H1 (cell line): ENCODE measurements at regions not wholly inside any gene's neighbourhood (a gene's known extent, or its start where the extent isn't known, plus 50 kb on each side); places are given as distances from the start of the nearest gene placed in this dataset.

Experiments
- CTCF ChIA-PET: fragments of 300-600 bp; sonication (Branson Sonifier 250); formaldehyde crosslinking; loops from one replicate; lab custom pipeline; 2021; ENCODE audit not compliant: partially characterized antibody; lab: Charles Lee
- POLR2A ChIA-PET: fragments of 300-600 bp; sonication (Branson Sonifier 250); formaldehyde crosslinking; loops from one replicate; lab custom pipeline; 2021; ENCODE audit warnings: inconsistent platforms; ENCODE audit not compliant: partially characterized antibody; lab: Charles Lee
- DNase-seq, 2 experiments: peaks; one replicate each; pipeline versions ENCODE4 v3.0.0 to v3.0.0-alpha.2; 2010 to 2022; ENCODE audit warnings: low spot score in 2 of 2, low read depth in 1 of 2, mixed read lengths in 1 of 2
- FAIRE-seq: peaks from 2 replicates; lab custom pipeline; 2011; peaks lifted over from hg19 to GRCh38; lab: Jason Lieb, UNC
- H2AFZ ChIP-seq: 2 replicates; pipeline ENCODE4 v1.8.1; 2012; ENCODE audit warnings: low read length, inconsistent platforms
- H2AK5ac ChIP-seq: 2 replicates; pipeline ENCODE4 v1.6.1; 2013; ENCODE audit warnings: low read depth, low read length
- H2BK120ac ChIP-seq: replicated peaks from 2 replicates; pipeline ENCODE3; 2013; ENCODE audit warnings: low read depth, low read length, inconsistent platforms
- H2BK12ac ChIP-seq: 2 replicates; pipeline ENCODE4 v1.6.1; 2013; ENCODE audit warnings: low read depth, low read length
- H2BK15ac ChIP-seq: 2 replicates; pipeline ENCODE4 v1.6.1; 2013; ENCODE audit warnings: low read length
- H2BK20ac ChIP-seq: 2 replicates; pipeline ENCODE4 v1.6.1; 2013; ENCODE audit warnings: low read length
- H2BK5ac ChIP-seq: 2 replicates; pipeline ENCODE4 v1.6.1; 2013; ENCODE audit warnings: low read depth, low read length
- H3K14ac ChIP-seq: 2 replicates; pipeline ENCODE4 v1.6.1; 2013; ENCODE audit warnings: inconsistent platforms; ENCODE audit not compliant: insufficient read length
- H3K18ac ChIP-seq: 2 replicates; pipeline ENCODE4 v1.6.1; 2013; ENCODE audit warnings: low read length; ENCODE audit errors: extremely low read depth
- H3K23ac ChIP-seq: 2 replicates; pipeline ENCODE4 v1.6.1; 2013; ENCODE audit warnings: inconsistent platforms; ENCODE audit not compliant: insufficient read length
- H3K23me2 ChIP-seq: 2 replicates; pipeline ENCODE4 v1.6.1; 2013; ENCODE audit warnings: low read depth, low read length
- H3K27ac ChIP-seq: 2 replicates; pipeline ENCODE4 v1.6.1; 2011; ENCODE audit warnings: low read depth, low read length, inconsistent platforms
- H3K27me3 ChIP-seq, 4 experiments: replicated peaks in 1 of 4; 1 replicate in 1 of 4; 2 replicates in 3 of 4; pipeline versions ENCODE4 v1.6.1 to v1.8.1; 2011 to 2013; ENCODE audit warnings: low read length in 3 of 4, mild to moderate bottlenecking in 3 of 4, inconsistent platforms in 2 of 4, mixed read lengths in 2 of 4, moderate library complexity in 1 of 4; ENCODE audit not compliant: control insufficient read depth in 3 of 4, insufficient read depth in 3 of 4; ENCODE audit errors: extremely low read depth in 1 of 4
- H3K36me3 ChIP-seq, 4 experiments: 2 replicates each; pipeline versions ENCODE4 v1.6.1 to v1.8.1; 2011 to 2013; ENCODE audit warnings: mild to moderate bottlenecking in 4 of 4, low read length in 3 of 4, moderate library complexity in 2 of 4, control low read depth in 1 of 4, inconsistent platforms in 1 of 4; ENCODE audit not compliant: insufficient read depth in 4 of 4, control insufficient read depth in 2 of 4
- H3K4ac ChIP-seq: replicated peaks from 2 replicates; pipeline ENCODE3; 2013; ENCODE audit warnings: low read length, low read depth, mixed read lengths, inconsistent platforms; ENCODE audit not compliant: insufficient read length
- H3K4me1 ChIP-seq, 4 experiments: replicated peaks in 1 of 4; 1 replicate in 1 of 4; 2 replicates in 3 of 4; pipeline versions ENCODE4 v1.6.1 to v1.8.1; 2011 to 2013; ENCODE audit warnings: low read length in 3 of 4, inconsistent platforms in 2 of 4, mixed read lengths in 1 of 4; ENCODE audit not compliant: insufficient read depth in 4 of 4, control insufficient read depth in 3 of 4
- H3K4me2 ChIP-seq, 2 experiments: 2 replicates each; pipeline versions ENCODE4 v1.6.1 to v1.8.1; 2011 to 2013; ENCODE audit warnings: low read depth in 2 of 2, low read length in 2 of 2, control low read depth in 1 of 2, inconsistent platforms in 1 of 2, mild to moderate bottlenecking in 1 of 2; ENCODE audit not compliant: insufficient read depth in 1 of 2
- H3K4me3 ChIP-seq, 4 experiments: fragments of 200-600, 300-600 bp in 1 of 4; sonication (generic), shearing (Covaris generic), sonication (Bioruptor Twin) in 1 of 4; 2 replicates each; pipeline versions ENCODE4 v1.5.1 to v1.8.1; 2011 to 2016; ENCODE audit warnings: low read length in 4 of 4, low read depth in 3 of 4, control low read depth in 2 of 4, inconsistent platforms in 2 of 4, mild to moderate bottlenecking in 2 of 4, mixed read lengths in 1 of 4, moderate library complexity in 1 of 4; ENCODE audit not compliant: insufficient read depth in 2 of 4; ENCODE audit errors: extremely low read depth in 1 of 4
- H3K56ac ChIP-seq: replicated peaks from 2 replicates; pipeline ENCODE3; 2013; ENCODE audit warnings: low read depth, mild to moderate bottlenecking, mixed read lengths, low read length, inconsistent platforms; ENCODE audit not compliant: insufficient read length
- H3K79me1 ChIP-seq: 2 replicates; pipeline ENCODE4 v1.6.1; 2013; ENCODE audit warnings: low read depth, low read length, control low read depth
- H3K79me2 ChIP-seq, 2 experiments: 2 replicates each; pipeline versions ENCODE4 v1.6.1 to v1.8.1; 2012 to 2013; ENCODE audit warnings: low read length in 2 of 2, mild to moderate bottlenecking in 2 of 2, inconsistent platforms in 1 of 2; ENCODE audit not compliant: insufficient read depth in 2 of 2, control insufficient read depth in 1 of 2
- H3K9ac ChIP-seq, 4 experiments: replicated peaks in 1 of 4; 1 replicate in 1 of 4; 2 replicates in 3 of 4; pipeline versions ENCODE4 v1.6.1 to v1.8.1; 2011 to 2013; ENCODE audit warnings: low read depth in 3 of 4, low read length in 3 of 4, control low read depth in 2 of 4, mild to moderate bottlenecking in 2 of 4, moderate library complexity in 2 of 4, inconsistent platforms in 1 of 4; ENCODE audit errors: extremely low read depth in 1 of 4
- H3K9me3 ChIP-seq, 2 experiments: 2 replicates each; pipeline versions ENCODE4 v1.6.1 to v1.8.1; 2012 to 2013; ENCODE audit warnings: mild to moderate bottlenecking in 2 of 2, moderate library complexity in 2 of 2, control low read depth in 1 of 2, inconsistent platforms in 1 of 2, low read depth in 1 of 2, low read length in 1 of 2, mixed read lengths in 1 of 2; ENCODE audit not compliant: insufficient read depth in 2 of 2
- H4K20me1 ChIP-seq, 2 experiments: replicated peaks in 1 of 2; 2 replicates each; pipeline versions ENCODE3 to v1.8.1; 2011 to 2013; ENCODE audit warnings: inconsistent platforms in 2 of 2, low read length in 2 of 2, mild to moderate bottlenecking in 1 of 2; ENCODE audit not compliant: insufficient read depth in 2 of 2, control insufficient read depth in 1 of 2
- H4K5ac ChIP-seq: 2 replicates; pipeline ENCODE4 v1.6.1; 2013; ENCODE audit warnings: low read length, low read depth, mixed read lengths, inconsistent platforms; ENCODE audit not compliant: insufficient read length
- H4K8ac ChIP-seq: 2 replicates; pipeline ENCODE4 v1.8.0; 2013; ENCODE audit warnings: mild to moderate bottlenecking, moderate library complexity, low read length, inconsistent platforms; ENCODE audit not compliant: insufficient read depth; ENCODE audit errors: extremely low read depth
- H4K91ac ChIP-seq: replicated peaks from 2 replicates; pipeline ENCODE3; 2013; ENCODE audit warnings: low read length, mixed read lengths, inconsistent platforms; ENCODE audit not compliant: insufficient read length
- JUND ChIP-seq: IDR thresholded peaks from 2 replicates; pipeline ENCODE4 v1.6.1; 2011; ENCODE audit warnings: mild to moderate bottlenecking, improper control_type of control experiment, low read length
- NANOG ChIP-seq: IDR thresholded peaks from 2 replicates; pipeline ENCODE4 v1.6.1; 2011; ENCODE audit warnings: low read length, low read depth, mild to moderate bottlenecking, inconsistent platforms; ENCODE audit not compliant: insufficient read depth, poor library complexity, severe bottlenecking
- RAD21 ChIP-seq, 2 experiments: IDR thresholded peaks in 1 of 2; conservative IDR thresholded peaks in 1 of 2; 2 replicates each; pipeline ENCODE4 v1.6.1; 2011; ENCODE audit warnings: low read depth in 2 of 2, low read length in 2 of 2, improper control_type of control experiment in 1 of 2, inconsistent platforms in 1 of 2, mild to moderate bottlenecking in 1 of 2, moderate library complexity in 1 of 2
- WGBS, 2 experiments: shearing (Covaris generic) in 1 of 2; methylation state at CpG; one replicate each; pipeline versions ENCODE4 v1.1.6 to v1.1.7; 2013 to 2015; ENCODE audit warnings: low lambda C conversion rate in 2 of 2, mixed read lengths in 2 of 2, inconsistent platforms in 1 of 2, low coverage in 1 of 2, missing lambda C conversion rate in 1 of 2; ENCODE audit not compliant: insufficient replicate concordance in 2 of 2, insufficient coverage in 1 of 2, insufficient read length in 1 of 2; ENCODE audit errors: extremely low coverage in 1 of 2, missing lambda C conversion rate in 1 of 2; 5-methylcytosine and 5-hydroxymethylcytosine counted together

DNA sequence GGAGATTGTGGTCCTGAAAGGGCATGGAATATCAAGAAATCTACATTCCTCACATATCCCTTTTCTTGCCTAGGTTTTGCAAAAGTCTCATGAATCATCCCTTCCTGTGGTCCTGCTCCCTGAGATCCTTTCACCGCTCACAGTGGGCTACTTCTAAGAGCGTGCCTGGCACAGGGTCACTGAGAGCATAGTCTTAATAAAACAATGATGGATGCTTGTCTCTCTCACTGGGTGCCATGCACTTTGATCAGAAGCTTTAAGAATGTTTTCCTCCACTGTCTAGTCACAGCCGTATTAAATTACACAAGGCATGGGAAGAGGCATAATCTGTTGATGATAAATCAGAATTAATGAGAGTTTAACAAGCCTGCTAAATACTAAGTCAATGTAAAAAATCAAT is 269.7 kb upstream of the ATP10A start:
- POLR2A ChIA-PET = no interaction called here
- Histone ChIP-seq H4K8ac (no peak overlapping the region), H3K18ac (no peak overlapping the region; the same call in 1 of the 2 replicates), H3K9me3 (no peaks in the 10 kb centered on the region), H3K56ac (no peak overlapping the region), H3K27ac (no peak overlapping the region), H4K5ac (no peak overlapping the region), H3K79me2 (no peaks in the 10 kb centered on the region), H3K36me3 (no peaks in the 10 kb centered on the region), H2BK20ac (no peak overlapping the region), H3K23ac (no peak overlapping the region), H4K20me1 (no peaks in the 10 kb centered on the region), H2BK5ac (peak overlapping the region; percentile 84; the same call in 1 of the 2 replicates), H3K79me1 (no peaks in the 10 kb centered on the region), H3K27me3 (no peaks in the 10 kb centered on the region), H3K4ac (no peak overlapping the region), H2AK5ac (no peak overlapping the region), H4K91ac (no peak overlapping the region), H3K23me2 (no peaks in the 10 kb centered on the region; the same call in 1 of the 2 replicates), H3K4me3 (peak overlapping the region in 1 of 4 experiments; percentile 0; a peak in 1 of 8 replicates), H2AFZ (no peak overlapping the region), H2BK120ac (no peak overlapping the region), H3K4me2 (peak overlapping the region; percentile 7 to 8; a peak in 2 of 4 replicates), H3K14ac (no peak overlapping the region), H2BK15ac (no peak overlapping the region), H3K9ac (no peak overlapping the region), H2BK12ac (no peak overlapping the region), H3K4me1 (peaks cover 0 to 29% (median 17%) of the 10 kb centered on the region in 4 experiments)
- TF ChIP-seq RAD21 (IDR thresholded peaks at IDR 0.05 in 1 of 2, conservative IDR thresholded peaks at IDR 0.05 in 1 of 2; ENCODE audit: low read depth in 2 of 2, low read length in 2 of 2) (no peak), JUND (0 out of 2 replicates have a peak, but pooled peaks have one; percentile 14), NANOG (peak; percentile 36)
- DNase-seq = no peak
- FAIRE-seq = no peak
- CTCF ChIA-PET = interaction anchor here (0.8 kb wide), 1 partner anchor 12 kb away, joined by 3 read pairs; no protein-coding TSS in a partner anchor
- WGBS, 2 experiments = 35% methylated on average over 3 of the region's 3 CpGs; no CpG with 5 or more reads in 1 of the 2 experiments
